HFFc6 (cell line): ENCODE measurements at regions not wholly inside any gene's neighbourhood (a gene's known extent, or its start where the extent isn't known, plus 50 kb on each side); places are given as distances from the start of the nearest gene placed in this dataset.
"Not testable (repeated sequence)": the region's sequence is repeated elsewhere in the genome, so short reads cannot be mapped to it uniquely, and the experiment has no call there.

Experiments
- DNase-seq: peaks from one replicate; pipeline ENCODE4 v3.0.0-alpha.2; 2018
- H3K27ac Mint-ChIP-seq: 2 replicates; pipeline ENCODE4 v1.8.0; 2020; ENCODE audit warnings: mild to moderate bottlenecking, mixed read lengths
- H3K27me3 Mint-ChIP-seq: 2 replicates; pipeline ENCODE4 v1.8.0; 2021; ENCODE audit warnings: mild to moderate bottlenecking, moderate library complexity, mixed read lengths; ENCODE audit not compliant: insufficient read depth
- H3K36me3 Mint-ChIP-seq: 2 replicates; pipeline ENCODE4 v1.8.0; 2021; ENCODE audit warnings: low read depth, mixed read lengths
- H3K4me1 Mint-ChIP-seq: 2 replicates; pipeline ENCODE4 v1.8.0; 2020; ENCODE audit warnings: low read depth, mixed read lengths
- H3K4me3 Mint-ChIP-seq: 2 replicates; pipeline ENCODE4 v1.8.0; 2020; ENCODE audit warnings: mild to moderate bottlenecking, moderate library complexity, mixed read lengths
- H3K9me3 Mint-ChIP-seq: 2 replicates; pipeline ENCODE4 v1.8.0; 2020; ENCODE audit warnings: mild to moderate bottlenecking, mixed read lengths
- CTCF ChIP-seq: fragments of 200-600 bp; sonication (generic); IDR thresholded peaks from 2 replicates; pipeline ENCODE4 v1.5.0; 2021; ENCODE audit warnings: antibody characterized with exemption, mild to moderate bottlenecking

GRCh38 chr2:44104855-44105271 lies 63.8 kb upstream of the PPM1B start:
- H3K9me3 Mint-ChIP-seq, result no peaks in the 10 kb centered on the region
- peaks cover 14% of the 10 kb centered on the region for H3K4me1 Mint-ChIP-seq
- TF ChIP-seq CTCF, result no peak

DNA sequence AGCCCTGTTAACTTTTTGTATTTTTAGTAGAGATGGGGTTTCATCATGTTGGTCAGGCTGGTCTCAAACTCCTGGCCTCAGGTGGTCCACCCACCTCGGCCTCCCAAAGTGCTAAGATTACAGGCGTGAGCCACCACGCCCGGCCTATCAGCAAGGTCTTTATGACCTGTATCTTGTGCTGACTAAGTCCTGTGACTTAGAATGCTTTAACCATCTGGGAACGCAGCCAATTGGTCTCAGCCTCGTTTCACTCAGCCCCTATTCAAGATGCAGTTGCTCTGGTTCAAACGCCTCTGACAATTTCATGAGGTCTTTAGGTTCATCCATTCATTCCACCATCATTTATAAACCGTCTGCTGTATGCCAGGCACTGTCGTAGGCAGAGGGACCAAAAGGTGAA lies 62.2 kb upstream of the PPM1B start:
- DNase-seq, H3K27ac Mint-ChIP-seq, H3K9me3 Mint-ChIP-seq, H3K36me3 Mint-ChIP-seq, H3K27me3 Mint-ChIP-seq, H3K4me3 Mint-ChIP-seq, H3K4me1 Mint-ChIP-seq: not testable (repeated sequence)

More at GRCh38 chr2:44104855-44105271, 63.8 kb upstream of the PPM1B start:
- DNase-seq, result no peak
- no peaks in the 10 kb centered on the region; the same call in none of the 2 replicates for H3K27me3 Mint-ChIP-seq
- H3K27ac Mint-ChIP-seq, result no peak overlapping the region
- no peaks in the 10 kb centered on the region for H3K36me3 Mint-ChIP-seq
- H3K4me3 Mint-ChIP-seq, result no peak overlapping the region

GRCh38 chr2:44107086-44107740 lies 61.5 kb upstream of the PPM1B start:
- DNase-seq, result no peak
- TF ChIP-seq CTCF, result no peak
- Mint-ChIP-seq H3K27ac (no peak overlapping the region), H3K27me3 (no peaks in the 10 kb centered on the region; the same call in none of the 2 replicates), H3K9me3 (no peaks in the 10 kb centered on the region), H3K4me1 (no peaks in the 10 kb centered on the region), H3K36me3 (no peaks in the 10 kb centered on the region), H3K4me3 (no peak overlapping the region)

- H3K4me1 Mint-ChIP-seq, result no peaks in the 10 kb centered on the region
- no peaks in the 10 kb centered on the region for H3K36me3 Mint-ChIP-seq
- H3K9me3 Mint-ChIP-seq, result no peaks in the 10 kb centered on the region
- TF ChIP-seq CTCF, result no peak
- no peak overlapping the region for H3K4me3 Mint-ChIP-seq
- DNase-seq, result no peak
- no peak overlapping the region for H3K27ac Mint-ChIP-seq
- H3K27me3 Mint-ChIP-seq, result no peaks in the 10 kb centered on the region; the same call in none of the 2 replicates
Observed at GRCh38 chr2:44107974-44108373, 60.7 kb upstream of the PPM1B start.

- Mint-ChIP-seq H3K36me3 (no peaks in the 10 kb centered on the region), H3K4me1 (no peaks in the 10 kb centered on the region), H3K27ac (no peak overlapping the region), H3K27me3 (peaks cover under 1% of the 10 kb centered on the region), H3K9me3 (no peaks in the 10 kb centered on the region), H3K4me3 (no peak overlapping the region)
- DNase-seq, result no peak
- no peak for TF ChIP-seq CTCF
Observed at GRCh38 chr2:44109166-44109565, 59.5 kb upstream of the PPM1B start.

GRCh38 chr2:44110444-44110843 lies 58.2 kb upstream of the PPM1B start:
- Mint-ChIP-seq H3K4me3 (no peak overlapping the region), H3K36me3 (no peaks in the 10 kb centered on the region), H3K27me3 (peaks cover 3% of the 10 kb centered on the region), H3K4me1 (no peaks in the 10 kb centered on the region), H3K27ac (no peak overlapping the region), H3K9me3 (no peaks in the 10 kb centered on the region)
- DNase-seq, result no peak
- no peak for TF ChIP-seq CTCF
